ENCODE measurements at regions not wholly inside any gene's neighbourhood (a gene's known extent, or its start where the extent isn't known, plus 50 kb on each side); places are given as distances from the start of the nearest gene placed in this dataset.

DNA sequence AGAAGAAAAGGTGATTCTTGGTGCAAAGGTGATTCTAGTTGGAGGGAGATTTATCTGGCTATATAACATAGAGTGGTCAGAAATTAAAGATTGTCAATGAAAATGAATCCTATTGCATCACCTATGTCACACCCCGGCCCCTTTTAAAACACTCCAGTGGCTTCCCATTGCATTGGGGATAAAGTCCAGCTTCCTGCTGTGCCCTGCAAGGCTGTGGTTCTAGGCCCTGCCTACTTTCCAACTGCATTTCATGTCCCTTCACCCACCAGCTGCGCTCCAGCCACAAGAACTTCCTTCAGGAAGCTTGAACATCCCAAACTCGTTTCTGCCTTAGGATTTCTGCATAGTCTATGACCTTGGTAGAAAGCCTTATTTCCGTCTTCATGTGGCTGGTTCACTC lies 118.7 kb upstream of the UMPS start:
- CTCF ChIA-PET (ENCODE audit: partially characterized antibody) = interaction anchor here (0.7 to 1.5 kb wide), 5 partner anchors 9 to 120 kb away, joined by 3 to 5 read pairs (median 3); no protein-coding TSS in a partner anchor
- Histone ChIP-seq H3K4me2 (ENCODE audit: insufficient read depth in 1 of 2, low read depth in 2 of 2, low read length in 2 of 2) (no peak overlapping the region), H2AK5ac (ENCODE audit: low read depth, low read length) (no peak overlapping the region), H3K18ac (ENCODE audit: extremely low read depth, low read length) (no peak overlapping the region), H4K20me1 (replicated peaks in 1 of 2; ENCODE audit: control insufficient read depth in 1 of 2, insufficient read depth in 2 of 2, low read length in 2 of 2) (no peaks in the 10 kb centered on the region), H3K27ac (ENCODE audit: low read depth, low read length) (no peak overlapping the region), H3K9ac (replicated peaks in 1 of 4; ENCODE audit: extremely low read depth in 1 of 4, low read depth in 3 of 4, low read length in 3 of 4) (no peak overlapping the region), H3K4ac (replicated peaks; ENCODE audit: insufficient read length, low read depth, low read length) (no peak overlapping the region), H3K27me3 (replicated peaks in 1 of 4; ENCODE audit: control insufficient read depth in 3 of 4, extremely low read depth in 1 of 4, insufficient read depth in 3 of 4, low read length in 3 of 4) (no peaks in the 10 kb centered on the region), H3K23ac (ENCODE audit: insufficient read length) (no peak overlapping the region), H2AFZ (ENCODE audit: low read length) (no peak overlapping the region), H2BK5ac (ENCODE audit: low read depth, low read length) (no peak overlapping the region), H3K14ac (ENCODE audit: insufficient read length) (no peak overlapping the region), H4K91ac (replicated peaks; ENCODE audit: insufficient read length, low read length) (no peak overlapping the region), H3K56ac (replicated peaks; ENCODE audit: insufficient read length, low read depth, low read length) (no peak overlapping the region), H3K4me3 (ENCODE audit: extremely low read depth in 1 of 4, insufficient read depth in 2 of 4, low read depth in 3 of 4, low read length in 4 of 4) (no peak overlapping the region), H2BK20ac (ENCODE audit: low read length) (no peak overlapping the region), H4K5ac (ENCODE audit: insufficient read length, low read depth, low read length) (no peak overlapping the region), H2BK120ac (replicated peaks; ENCODE audit: low read depth, low read length) (no peak overlapping the region), H2BK12ac (ENCODE audit: low read depth, low read length) (no peak overlapping the region), H3K9me3 (ENCODE audit: insufficient read depth in 2 of 2, low read depth in 1 of 2, low read length in 1 of 2) (no peaks in the 10 kb centered on the region), H3K4me1 (replicated peaks in 1 of 4; ENCODE audit: control insufficient read depth in 3 of 4, insufficient read depth in 4 of 4, low read length in 3 of 4) (peaks cover 0 to 4% (median 0%) of the 10 kb centered on the region in 4 experiments; a peak in 1 of 7 replicates), H3K79me1 (ENCODE audit: low read depth, low read length) (no peaks in the 10 kb centered on the region), H3K79me2 (ENCODE audit: control insufficient read depth in 1 of 2, insufficient read depth in 2 of 2, low read length in 2 of 2) (no peaks in the 10 kb centered on the region), H2BK15ac (ENCODE audit: low read length) (no peak overlapping the region), H3K23me2 (ENCODE audit: low read depth, low read length) (no peaks in the 10 kb centered on the region), H3K36me3 (ENCODE audit: control insufficient read depth in 2 of 4, insufficient read depth in 4 of 4, low read length in 3 of 4) (no peaks in the 10 kb centered on the region), H4K8ac (ENCODE audit: extremely low read depth, insufficient read depth, low read length) (no peak overlapping the region)
- WGBS, 2 experiments (ENCODE audit: extremely low coverage in 1 of 2, insufficient coverage in 1 of 2, insufficient read length in 1 of 2, insufficient replicate concordance in 2 of 2, low coverage in 1 of 2, low lambda C conversion rate in 2 of 2, missing lambda C conversion rate in 1 of 2) = 78% methylated on average over 4 of the region's 4 CpGs; no CpG with 5 or more reads in 1 of the 2 experiments
- POLR2A ChIA-PET (ENCODE audit: partially characterized antibody) = interaction anchor here (0.9 kb wide), 1 partner anchor 90 kb away, joined by 3 read pairs; no protein-coding TSS in a partner anchor
- TF ChIP-seq, protein P1, sequence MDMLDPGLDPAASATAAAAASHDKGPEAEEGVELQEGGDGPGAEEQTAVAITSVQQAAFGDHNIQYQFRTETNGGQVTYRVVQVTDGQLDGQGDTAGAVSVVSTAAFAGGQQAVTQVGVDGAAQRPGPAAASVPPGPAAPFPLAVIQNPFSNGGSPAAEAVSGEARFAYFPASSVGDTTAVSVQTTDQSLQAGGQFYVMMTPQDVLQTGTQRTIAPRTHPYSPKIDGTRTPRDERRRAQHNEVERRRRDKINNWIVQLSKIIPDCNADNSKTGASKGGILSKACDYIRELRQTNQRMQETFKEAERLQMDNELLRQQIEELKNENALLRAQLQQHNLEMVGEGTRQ (IDR thresholded peaks at IDR 0.05; ENCODE audit: low read length) = no peak
- TF ChIP-seq CEBPB (IDR thresholded peaks at IDR 0.05; ENCODE audit: low read depth, low read length) (no peak), TCF12 (IDR thresholded peaks at IDR 0.05; ENCODE audit: low read depth, low read length) (no peak), BCL11A (IDR thresholded peaks at IDR 0.05; ENCODE audit: low read depth in 2 of 2, low read length in 2 of 2) (no peak), SP1 (IDR thresholded peaks at IDR 0.05; ENCODE audit: low read depth, low read length) (no peak), SIX5 (IDR thresholded peaks at IDR 0.05; ENCODE audit: low read depth, low read length) (no peak)
- DNase-seq (ENCODE audit: low read depth in 1 of 2, low spot score in 2 of 2) (no peak), FAIRE-seq (no peak)
